ENCODE measurements at regions not wholly inside any gene's neighbourhood (a gene's known extent, or its start where the extent isn't known, plus 50 kb on each side); places are given as distances from the start of the nearest gene placed in this dataset.
A peak's percentile ranks its signal among the peaks of the same experiment; 100 is the strongest.

GRCh38 chr12:79512068-79512467 lies 178.7 kb downstream of the PAWR start:
- TF ChIP-seq EZH2 (IDR thresholded peaks at IDR 0.05; ENCODE audit: insufficient read depth, low read length) (no peak), CTCF (IDR thresholded peaks at IDR 0.05; ENCODE audit: insufficient read depth, low read depth, low read length) (peak; percentile 32)
